Lung (tissue), 11 donors: ENCODE measurements at regions not wholly inside any gene's neighbourhood (a gene's known extent, or its start where the extent isn't known, plus 50 kb on each side); places are given as distances from the start of the nearest gene placed in this dataset.

Experiments used
- ATAC-seq: fragments of 200-7000 bp; cut with Tn5 transposase; one replicate; pipeline ENCODE4 v1.9.1; 2020; ENCODE audit warnings: moderate number of reproducible peaks; ENCODE audit not compliant: insufficient read depth, low FRiP score
- DNase-seq, 3 donors: peaks; one replicate each; pipeline ENCODE4 v3.0.0-alpha.2; 2013 to 2017
- H3K27ac ChIP-seq, 2 donors: one replicate each; pipeline ENCODE4 v1.5.1; 2013; ENCODE audit warnings: mild to moderate bottlenecking in 2 of 2, moderate library complexity in 2 of 2, control low read depth in 1 of 2, inconsistent platforms in 1 of 2, low read depth in 1 of 2, low read length in 1 of 2
- H3K27me3 ChIP-seq, 3 donors: one replicate each; pipeline ENCODE4 v1.5.1; 2013; ENCODE audit warnings: low read length in 2 of 3; ENCODE audit not compliant: control insufficient read depth in 3 of 3, insufficient read depth in 3 of 3
- H3K36me3 ChIP-seq, 4 donors: one replicate each; pipeline ENCODE4 v1.5.1; 2013; ENCODE audit warnings: low read length in 4 of 4, mild to moderate bottlenecking in 1 of 4, moderate library complexity in 1 of 4; ENCODE audit not compliant: control insufficient read depth in 4 of 4, insufficient read depth in 4 of 4
- H3K4me1 ChIP-seq, 5 donors: one replicate each; pipeline ENCODE4 v1.5.1; 2013; ENCODE audit warnings: low read length in 5 of 5, mild to moderate bottlenecking in 2 of 5, moderate library complexity in 1 of 5; ENCODE audit not compliant: control insufficient read depth in 5 of 5, insufficient read depth in 5 of 5
- H3K4me3 ChIP-seq: one replicate; pipeline ENCODE4 v1.5.1; 2013; ENCODE audit warnings: mild to moderate bottlenecking, control low read depth, moderate library complexity
- H3K9ac ChIP-seq, 2 donors: one replicate each; pipeline ENCODE4 v1.5.1; 2013; ENCODE audit warnings: low read length in 2 of 2, control low read depth in 1 of 2; ENCODE audit not compliant: insufficient read depth in 1 of 2
- H3K9me3 ChIP-seq, 4 donors: one replicate each; pipeline ENCODE4 v1.5.1; 2013; ENCODE audit warnings: low read length in 3 of 4, mild to moderate bottlenecking in 1 of 4, moderate library complexity in 1 of 4; ENCODE audit not compliant: control insufficient read depth in 4 of 4, insufficient read depth in 3 of 4
- CTCF ChIP-seq: IDR thresholded peaks from 2 replicates; pipeline ENCODE4 v1.5.1; 2012; ENCODE audit warnings: mild to moderate bottlenecking; ENCODE audit errors: control extremely low read depth, extremely low read depth
- WGBS, 2 donors: extraction: QIAGEN DNeasy Blood & Tissue Kit; methylation state at CpG; one replicate each; pipeline ENCODE4 v1.1.7; 2013; 5-methylcytosine and 5-hydroxymethylcytosine counted together
- donor health status: control.
- donor health status: control.
- donor health status: Bipolar disorder and iron deficiency.
- donor health status: healthy.
- donor health status: DM: yes; HTN: yes; CAD: no.

- no peak overlapping the region for H3K4me3 ChIP-seq
- peaks cover 0 to 7% (median 3%) of the 10 kb centered on the region in 4 donors for H3K9me3 ChIP-seq
- no peaks in the 10 kb centered on the region for H3K4me1 ChIP-seq
- no peaks in the 10 kb centered on the region for H3K36me3 ChIP-seq
- no peaks in the 10 kb centered on the region for H3K27me3 ChIP-seq
- no peak for DNase-seq
- no peak overlapping the region for H3K27ac ChIP-seq
- WGBS, 2 donors: 87% methylated on average over 2 of the region's 2 CpGs
- ATAC-seq: no peak
- H3K9ac ChIP-seq: no peak overlapping the region
- no peak for TF ChIP-seq CTCF
Measured at GRCh38 chr13:70490320-70490935, 382.2 kb upstream of the KLHL1 start.

GRCh38 chr13:70484931-70485330, 376.7 kb upstream of the KLHL1 start:
- DNase-seq: no peak
- no peak overlapping the region for H3K27ac ChIP-seq
- 89 to 92% methylated on average over 7 of the region's 7 CpGs for WGBS, 2 donors
- no peak for ATAC-seq
- no peak for TF ChIP-seq CTCF
- no peak overlapping the region for H3K9ac ChIP-seq
- H3K9me3 ChIP-seq: peaks cover 0 to 1% (median 0%) of the 10 kb centered on the region in 4 donors
- H3K27me3 ChIP-seq: no peaks in the 10 kb centered on the region
- H3K36me3 ChIP-seq: no peaks in the 10 kb centered on the region
- no peak overlapping the region for H3K4me3 ChIP-seq
- H3K4me1 ChIP-seq: no peaks in the 10 kb centered on the region

GRCh38 chr13:70483599-70484276, 375.5 kb upstream of the KLHL1 start:
- Histone ChIP-seq H3K9ac (no peak overlapping the region), H3K36me3 (no peaks in the 10 kb centered on the region), H3K9me3 (no peaks in the 10 kb centered on the region), H3K4me3 (no peak overlapping the region), H3K4me1 (no peaks in the 10 kb centered on the region), H3K27me3 (no peaks in the 10 kb centered on the region), H3K27ac (no peak overlapping the region)
- no peak for TF ChIP-seq CTCF
- WGBS, 2 donors: 88 to 89% methylated on average over 1 of the region's 1 CpG
- ATAC-seq (no peak), DNase-seq (no peak)
